Mammary epithelial cell (primary cell): ENCODE measurements at regions not wholly inside any gene's neighbourhood (a gene's known extent, or its start where the extent isn't known, plus 50 kb on each side); places are given as distances from the start of the nearest gene placed in this dataset.

Source experiments
- CTCF ChIP-seq, 2 donors: IDR thresholded peaks in 1 of 2; conservative IDR thresholded peaks in 1 of 2; 2 replicates each; pipeline ENCODE4 v1.5.1; 2011 to 2012; ENCODE audit warnings: inconsistent platforms in 2 of 2, low read length in 2 of 2, mild to moderate bottlenecking in 2 of 2, control low read depth in 1 of 2, low read depth in 1 of 2; ENCODE audit not compliant: insufficient read depth in 1 of 2; ENCODE audit errors: extremely low read depth in 1 of 2
- EZH2 ChIP-seq: IDR thresholded peaks from 2 replicates; pipeline ENCODE4 v1.6.1; 2012; ENCODE audit warnings: low read length, inconsistent platforms, borderline replicate concordance

GRCh38 chr5:53405396-53405795, 75.0 kb upstream of the FST start:
- TF ChIP-seq EZH2 (no peak), CTCF (conservative IDR thresholded peaks at IDR 0.05 in 1 of 2, IDR thresholded peaks at IDR 0.05 in 1 of 2; ENCODE audit: extremely low read depth in 1 of 2, insufficient read depth in 1 of 2, low read depth in 1 of 2, low read length in 2 of 2) (no peak)
